OCI-LY3 (cell line): ENCODE measurements at regions not wholly inside any gene's neighbourhood (a gene's known extent, or its start where the extent isn't known, plus 50 kb on each side); places are given as distances from the start of the nearest gene placed in this dataset.

Experiments
- H2AFZ ChIP-seq: fragments of 200-600, 300-600 bp; shearing (Covaris generic); 2 replicates; pipeline ENCODE4 v1.6.0; 2014; ENCODE audit warnings: antibody characterized with exemption, low read depth, low read length
- H3K27ac ChIP-seq: fragments of 200-600, 300-600 bp; sonication (generic); 2 replicates; pipeline ENCODE4 v1.5.1; 2014; ENCODE audit warnings: mild to moderate bottlenecking, low read length, moderate library complexity, mixed read lengths
- H3K27me3 ChIP-seq: fragments of 200-600, 300-600 bp; sonication (generic); 2 replicates; pipeline ENCODE4 v1.6.1; 2014; ENCODE audit warnings: low read depth, low read length, mixed read lengths
- H3K36me3 ChIP-seq: fragments of 200-600, 300-600 bp; sonication (generic); replicated peaks from 2 replicates; pipeline ENCODE3; 2014; ENCODE audit warnings: low read depth, low read length, mixed read lengths
- H3K4me1 ChIP-seq: fragments of 300-600, 200-600 bp; sonication (generic); 2 replicates; pipeline ENCODE4 v1.6.1; 2014; ENCODE audit warnings: low read length, mixed read lengths
- H3K4me2 ChIP-seq: fragments of 200-600, 300-600 bp; sonication (generic); 2 replicates; pipeline ENCODE4 v1.6.1; 2014; ENCODE audit warnings: low read length, mixed read lengths
- H3K4me3 ChIP-seq: fragments of 300-600, 200-600 bp; sonication (generic); 2 replicates; pipeline ENCODE4 v1.5.1; 2014; ENCODE audit warnings: antibody characterized with exemption, mild to moderate bottlenecking, low read length, moderate library complexity
- H3K79me2 ChIP-seq: fragments of 300-600, 200-600 bp; shearing (Covaris generic); 2 replicates; pipeline ENCODE4 v1.6.1; 2014; ENCODE audit warnings: mild to moderate bottlenecking, low read length, mixed read lengths
- H3K9ac ChIP-seq: fragments of 300-600, 200-600 bp; shearing (Covaris generic); 2 replicates; pipeline ENCODE4 v1.6.0; 2014; ENCODE audit warnings: mild to moderate bottlenecking, low read length, moderate library complexity
- H3K9me3 ChIP-seq: fragments of 200-600, 300-600 bp; shearing (Covaris generic); 2 replicates; pipeline ENCODE4 v1.6.1; 2014; ENCODE audit warnings: low read length, mixed read lengths; ENCODE audit not compliant: insufficient read depth
- H4K20me1 ChIP-seq: fragments of 200-600, 300-600 bp; sonication (generic); 2 replicates; pipeline ENCODE4 v1.6.1; 2016; ENCODE audit warnings: low read length, mixed read lengths; ENCODE audit not compliant: insufficient read depth
- EZH2phosphoT487 ChIP-seq: fragments of 200-600 bp; shearing (Covaris generic); IDR thresholded peaks from 2 replicates; pipeline ENCODE4 v1.6.1; 2018; ENCODE audit warnings: antibody characterized with exemption, mixed run types, low read depth
- TF ChIP-seq, protein P1 (sequence below): fragments of 200-600, 300-600 bp; sonication (generic); IDR thresholded peaks from 2 replicates; pipeline ENCODE4 v1.5.1; 2014; ENCODE audit warnings: antibody characterized with exemption, low read length, low read depth

- Histone ChIP-seq H3K27ac (no peak overlapping the region), H3K79me2 (no peaks in the 10 kb centered on the region), H2AFZ (no peak overlapping the region), H3K4me2 (no peak overlapping the region), H4K20me1 (no peaks in the 10 kb centered on the region), H3K9me3 (no peaks in the 10 kb centered on the region), H3K4me3 (no peak overlapping the region), H3K9ac (no peak overlapping the region), H3K27me3 (no peaks in the 10 kb centered on the region), H3K4me1 (no peaks in the 10 kb centered on the region), H3K36me3 (no peaks in the 10 kb centered on the region)
- TF ChIP-seq, protein P1, sequence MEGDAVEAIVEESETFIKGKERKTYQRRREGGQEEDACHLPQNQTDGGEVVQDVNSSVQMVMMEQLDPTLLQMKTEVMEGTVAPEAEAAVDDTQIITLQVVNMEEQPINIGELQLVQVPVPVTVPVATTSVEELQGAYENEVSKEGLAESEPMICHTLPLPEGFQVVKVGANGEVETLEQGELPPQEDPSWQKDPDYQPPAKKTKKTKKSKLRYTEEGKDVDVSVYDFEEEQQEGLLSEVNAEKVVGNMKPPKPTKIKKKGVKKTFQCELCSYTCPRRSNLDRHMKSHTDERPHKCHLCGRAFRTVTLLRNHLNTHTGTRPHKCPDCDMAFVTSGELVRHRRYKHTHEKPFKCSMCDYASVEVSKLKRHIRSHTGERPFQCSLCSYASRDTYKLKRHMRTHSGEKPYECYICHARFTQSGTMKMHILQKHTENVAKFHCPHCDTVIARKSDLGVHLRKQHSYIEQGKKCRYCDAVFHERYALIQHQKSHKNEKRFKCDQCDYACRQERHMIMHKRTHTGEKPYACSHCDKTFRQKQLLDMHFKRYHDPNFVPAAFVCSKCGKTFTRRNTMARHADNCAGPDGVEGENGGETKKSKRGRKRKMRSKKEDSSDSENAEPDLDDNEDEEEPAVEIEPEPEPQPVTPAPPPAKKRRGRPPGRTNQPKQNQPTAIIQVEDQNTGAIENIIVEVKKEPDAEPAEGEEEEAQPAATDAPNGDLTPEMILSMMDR: no peak
- no peak for TF ChIP-seq EZH2phosphoT487
Measured at GRCh38 chr14:48874711-48875110, 711.5 kb downstream of the RPS29 start.

DNA sequence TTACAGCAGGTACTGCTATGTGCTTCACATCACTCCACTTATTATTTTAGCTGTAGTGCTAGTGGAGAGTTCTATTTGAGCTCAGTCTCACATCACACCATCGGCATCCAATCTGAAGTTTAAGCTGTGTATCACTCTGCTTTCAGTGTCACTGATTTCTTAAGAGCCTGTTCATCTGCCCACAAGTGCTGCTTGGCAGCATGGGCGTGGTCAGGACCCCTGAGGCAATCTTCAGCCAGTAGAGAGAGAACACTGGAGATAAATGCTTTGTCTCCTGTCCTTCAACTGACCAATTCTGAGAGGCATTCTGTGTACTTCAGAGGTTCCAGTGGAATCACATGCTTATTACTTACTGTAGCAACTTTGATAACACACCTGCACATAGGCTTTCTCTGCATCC, 728.8 kb downstream of the RPS29 start:
- no peak overlapping the region for H3K4me3 ChIP-seq
- H3K9me3 ChIP-seq: no peaks in the 10 kb centered on the region
- H3K4me1 ChIP-seq: no peaks in the 10 kb centered on the region
- H2AFZ ChIP-seq: no peak overlapping the region
- H3K79me2 ChIP-seq: no peaks in the 10 kb centered on the region
- H3K4me2 ChIP-seq: no peak overlapping the region
- no peaks in the 10 kb centered on the region for H3K36me3 ChIP-seq
- TF ChIP-seq, protein P1: no peak
- no peak for TF ChIP-seq EZH2phosphoT487
- no peak overlapping the region for H3K9ac ChIP-seq
- H3K27me3 ChIP-seq: no peaks in the 10 kb centered on the region
- no peak overlapping the region for H3K27ac ChIP-seq
- H4K20me1 ChIP-seq: no peaks in the 10 kb centered on the region

DNA sequence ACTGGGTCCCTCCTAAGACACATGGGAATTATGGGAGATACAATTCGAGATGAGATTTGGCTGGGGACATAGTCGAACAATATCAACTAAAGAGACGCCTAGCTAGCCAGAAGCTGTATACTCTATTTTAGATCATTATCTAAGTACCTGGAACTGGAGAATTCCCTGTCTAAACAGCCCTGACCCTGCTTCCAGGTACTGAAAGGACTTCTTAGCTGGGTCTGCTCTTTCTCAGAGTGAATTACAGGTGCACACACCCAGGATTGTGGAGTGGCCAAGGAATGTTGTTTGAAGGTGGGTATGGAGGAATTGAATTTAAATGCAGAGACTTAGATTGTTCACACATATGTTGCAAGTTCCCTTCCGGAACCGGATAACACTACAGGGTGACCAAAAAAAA, 733.0 kb downstream of the RPS29 start:
- TF ChIP-seq, protein P1: no peak
- no peak for TF ChIP-seq EZH2phosphoT487
- H3K4me1 ChIP-seq: no peaks in the 10 kb centered on the region

DNA sequence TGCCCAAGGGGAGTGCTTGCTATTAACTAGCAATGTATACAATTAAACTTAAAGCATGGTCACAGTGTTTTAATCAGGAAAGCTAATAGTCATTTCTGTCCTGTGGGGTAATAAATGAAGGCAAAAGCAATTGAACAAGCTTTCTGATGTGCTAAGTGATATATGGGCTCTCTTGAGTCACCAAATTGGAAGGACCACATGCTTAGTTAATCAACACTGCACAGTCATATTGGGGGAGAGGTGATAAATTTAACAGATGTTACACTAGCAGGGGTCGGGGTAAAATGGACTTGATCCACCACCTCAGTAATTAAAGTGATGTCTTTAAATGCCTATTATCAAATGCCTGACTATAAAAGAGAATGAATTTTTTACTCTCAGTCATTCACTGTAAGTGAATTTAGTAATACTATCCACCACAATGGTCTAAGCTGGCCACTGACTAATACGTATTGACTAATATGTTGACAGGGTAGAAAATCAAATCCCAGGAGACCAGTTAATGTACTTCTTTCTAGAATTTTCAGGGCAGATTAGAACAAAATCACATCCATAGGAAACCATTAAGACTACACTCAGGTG, 736.3 kb downstream of the RPS29 start:
- H3K9ac ChIP-seq: no peak overlapping the region
- no peak overlapping the region for H3K4me3 ChIP-seq
- no peaks in the 10 kb centered on the region for H3K36me3 ChIP-seq
- no peaks in the 10 kb centered on the region for H3K79me2 ChIP-seq
- no peaks in the 10 kb centered on the region for H3K27me3 ChIP-seq
- TF ChIP-seq EZH2phosphoT487: no peak
- TF ChIP-seq, protein P1: no peak
- H3K4me1 ChIP-seq: no peaks in the 10 kb centered on the region
- H2AFZ ChIP-seq: no peak overlapping the region
- no peaks in the 10 kb centered on the region for H4K20me1 ChIP-seq
- H3K27ac ChIP-seq: no peak overlapping the region
- no peaks in the 10 kb centered on the region for H3K9me3 ChIP-seq
- H3K4me2 ChIP-seq: no peak overlapping the region

More for the DNA sequence above, 733.0 kb downstream of the RPS29 start:
- no peaks in the 10 kb centered on the region for H3K36me3 ChIP-seq
- H3K9ac ChIP-seq: no peak overlapping the region
- H3K27me3 ChIP-seq: no peaks in the 10 kb centered on the region
- H3K9me3 ChIP-seq: no peaks in the 10 kb centered on the region
- no peak overlapping the region for H2AFZ ChIP-seq
- H4K20me1 ChIP-seq: no peaks in the 10 kb centered on the region
- no peaks in the 10 kb centered on the region for H3K79me2 ChIP-seq
- H3K27ac ChIP-seq: no peak overlapping the region
- no peak overlapping the region for H3K4me2 ChIP-seq
- H3K4me3 ChIP-seq: no peak overlapping the region
